ENCODE measurements at regions not wholly inside any gene's neighbourhood (a gene's known extent, or its start where the extent isn't known, plus 50 kb on each side); places are given as distances from the start of the nearest gene placed in this dataset.

GRCh38 chr17:77753691-77754245, 204.7 kb upstream of the TNRC6C start:
- TF ChIP-seq CTCF (IDR thresholded peaks at IDR 0.05; ENCODE audit: low read depth, low read length) = no peak
- no peak for TF ChIP-seq EZH2phosphoT487 (IDR thresholded peaks at IDR 0.05; ENCODE audit: low read depth)

Measured in OCI-LY3 (cell line).